GM23338 (cell line): ENCODE measurements at regions not wholly inside any gene's neighbourhood (a gene's known extent, or its start where the extent isn't known, plus 50 kb on each side); places are given as distances from the start of the nearest gene placed in this dataset.
A peak's percentile ranks its signal among the peaks of the same experiment; 100 is the strongest.

Experiments
- ATAC-seq: fragments of 200-7000 bp; cut with Tn5 transposase; 3 replicates; pipeline ENCODE4 v1.9.1; 2020
- DNase-seq: peaks from one replicate; pipeline ENCODE4 v3.0.0-alpha.2; 2015; ENCODE audit warnings: low spot score
- H2AFZ ChIP-seq: fragments of 200-600 bp; sonication (generic); 2 replicates; pipeline ENCODE4 v1.8.0; 2016; ENCODE audit warnings: antibody characterized with exemption, mild to moderate bottlenecking, moderate library complexity
- H3F3A ChIP-seq: fragments of 200-600 bp; sonication (generic); replicated peaks from 2 replicates; pipeline ENCODE4 v1.8.0; 2017; ENCODE audit warnings: antibody characterized with exemption, mixed run types, low read depth
- H3K27ac ChIP-seq: fragments of 200-600 bp; sonication (generic); 2 replicates; pipeline ENCODE4 v1.6.1; 2016; ENCODE audit warnings: low read depth
- H3K27me3 ChIP-seq: fragments of 200-600 bp; sonication (generic); 2 replicates; pipeline ENCODE4 v1.8.0; 2016; ENCODE audit warnings: mild to moderate bottlenecking, mixed run types, moderate library complexity; ENCODE audit not compliant: insufficient read depth
- H3K36me3 ChIP-seq: fragments of 200-600 bp; sonication (generic); 2 replicates; pipeline ENCODE4 v1.8.0; 2016; ENCODE audit warnings: mild to moderate bottlenecking; ENCODE audit not compliant: insufficient read depth
- H3K4me1 ChIP-seq: fragments of 200-600 bp; sonication (generic); 2 replicates; pipeline ENCODE4 v1.8.0; 2016; ENCODE audit warnings: mild to moderate bottlenecking, moderate library complexity; ENCODE audit not compliant: insufficient read depth
- H3K4me2 ChIP-seq: fragments of 200-600 bp; sonication (generic); 2 replicates; pipeline ENCODE4 v1.7.1; 2017; ENCODE audit warnings: mixed run types
- H3K4me3 ChIP-seq: fragments of 200-600 bp; sonication (generic); 2 replicates; pipeline ENCODE4 v1.6.1; 2016; ENCODE audit warnings: mixed run types
- H3K79me2 ChIP-seq: fragments of 200-600 bp; sonication (generic); replicated peaks from 2 replicates; pipeline ENCODE4 v1.8.0; 2017; ENCODE audit warnings: mild to moderate bottlenecking; ENCODE audit not compliant: insufficient read depth
- H3K9me2 ChIP-seq: fragments of 200-600 bp; sonication (generic); 2 replicates; pipeline ENCODE4 v1.8.0; 2017; ENCODE audit not compliant: insufficient read depth
- H4K20me1 ChIP-seq: fragments of 200-600 bp; sonication (generic); replicated peaks from 2 replicates; pipeline ENCODE4 v1.8.0; 2017; ENCODE audit warnings: mild to moderate bottlenecking; ENCODE audit not compliant: insufficient read depth
- H3K27ac Mint-ChIP-seq: 2 replicates; pipeline ENCODE4 v1.8.0; 2020; ENCODE audit warnings: inconsistent platforms, mild to moderate bottlenecking, moderate library complexity, mixed read lengths
- H3K27me3 Mint-ChIP-seq: 3 replicates; pipeline ENCODE4 v1.8.0; 2022; ENCODE audit warnings: low read depth, mild to moderate bottlenecking, moderate library complexity, mixed read lengths, inconsistent platforms; ENCODE audit not compliant: insufficient read depth, poor library complexity
- H3K36me3 Mint-ChIP-seq: 3 replicates; pipeline ENCODE4 v1.8.0; 2021; ENCODE audit warnings: low read depth, mild to moderate bottlenecking, inconsistent platforms, moderate library complexity, mixed read lengths
- H3K4me1 Mint-ChIP-seq: 3 replicates; pipeline ENCODE4 v1.8.0; 2020; ENCODE audit warnings: mild to moderate bottlenecking, inconsistent platforms, mixed read lengths
- H3K4me3 Mint-ChIP-seq: 3 replicates; pipeline ENCODE4 v1.8.0; 2021; ENCODE audit warnings: moderate library complexity, mild to moderate bottlenecking, inconsistent platforms, mixed read lengths
- H3K9me3 Mint-ChIP-seq: 3 replicates; pipeline ENCODE4 v1.8.0; 2020; ENCODE audit warnings: moderate library complexity, mild to moderate bottlenecking, inconsistent platforms, mixed read lengths
- NANOG ChIP-seq: IDR thresholded peaks from 2 replicates; pipeline ENCODE4 v1.6.1; 2016; ENCODE audit warnings: antibody characterized with exemption, borderline replicate concordance
- POLR2AphosphoS5 ChIP-seq: IDR thresholded peaks from 2 replicates; pipeline ENCODE4 v1.6.1; 2016; ENCODE audit warnings: antibody characterized with exemption, low read depth
- STAT1 ChIP-seq: IDR thresholded peaks from one replicate; pipeline ENCODE4 v1.6.1; 2016; ENCODE audit warnings: antibody characterized with exemption; ENCODE audit not compliant: unreplicated experiment
- ZNF114 ChIP-seq: fragments of 250-450 bp; sonication (Bioruptor Pico); IDR thresholded peaks from 2 replicates; pipeline ENCODE4 v1.5.0; 2020; ENCODE audit warnings: mild to moderate bottlenecking, moderate library complexity
- TF ChIP-seq, protein P1 (sequence below): IDR thresholded peaks from 2 replicates; pipeline ENCODE4 v1.6.1; 2016; ENCODE audit warnings: antibody characterized with exemption
- TF ChIP-seq, protein P2 (sequence below), 2 experiments: fragments of 200-600 bp in 1 of 2; sonication (generic) in 1 of 2; conservative IDR thresholded peaks; 2 replicates each; pipeline versions ENCODE4 v1.5.1 to v1.6.1; 2016 to 2017; ENCODE audit warnings: antibody characterized with exemption in 2 of 2, low read depth in 2 of 2, mild to moderate bottlenecking in 2 of 2, moderate library complexity in 1 of 2
- TF ChIP-seq, protein P3 (sequence below): fragments of 250-450 bp; sonication (Bioruptor Pico); IDR thresholded peaks from 2 replicates; pipeline ENCODE4 v1.5.0; 2020; ENCODE audit warnings: mild to moderate bottlenecking, moderate library complexity

DNA sequence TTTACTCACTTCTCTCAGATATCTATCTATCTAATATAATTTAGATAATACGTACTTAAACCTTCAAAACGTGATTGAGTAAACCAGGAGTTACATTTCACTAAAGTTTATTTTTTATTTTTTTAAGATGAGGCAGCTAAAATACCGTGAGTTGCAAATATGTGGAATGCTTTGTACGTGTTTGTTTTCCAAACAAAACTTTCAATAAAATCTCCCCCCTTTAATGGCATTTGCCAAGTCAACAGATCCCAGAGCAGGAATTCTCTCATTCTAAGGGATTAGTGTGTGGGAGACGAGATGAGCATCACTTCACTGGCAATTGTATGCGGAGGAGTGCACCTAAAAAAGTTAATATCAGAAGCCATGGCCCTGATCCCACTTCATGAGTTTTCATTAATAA is 53.7 kb upstream of the MAGI2 start (continued):
- no peak for TF ChIP-seq POLR2AphosphoS5
- TF ChIP-seq, protein P1, sequence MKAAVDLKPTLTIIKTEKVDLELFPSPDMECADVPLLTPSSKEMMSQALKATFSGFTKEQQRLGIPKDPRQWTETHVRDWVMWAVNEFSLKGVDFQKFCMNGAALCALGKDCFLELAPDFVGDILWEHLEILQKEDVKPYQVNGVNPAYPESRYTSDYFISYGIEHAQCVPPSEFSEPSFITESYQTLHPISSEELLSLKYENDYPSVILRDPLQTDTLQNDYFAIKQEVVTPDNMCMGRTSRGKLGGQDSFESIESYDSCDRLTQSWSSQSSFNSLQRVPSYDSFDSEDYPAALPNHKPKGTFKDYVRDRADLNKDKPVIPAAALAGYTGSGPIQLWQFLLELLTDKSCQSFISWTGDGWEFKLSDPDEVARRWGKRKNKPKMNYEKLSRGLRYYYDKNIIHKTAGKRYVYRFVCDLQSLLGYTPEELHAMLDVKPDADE = no peak
- TF ChIP-seq, protein P2, sequence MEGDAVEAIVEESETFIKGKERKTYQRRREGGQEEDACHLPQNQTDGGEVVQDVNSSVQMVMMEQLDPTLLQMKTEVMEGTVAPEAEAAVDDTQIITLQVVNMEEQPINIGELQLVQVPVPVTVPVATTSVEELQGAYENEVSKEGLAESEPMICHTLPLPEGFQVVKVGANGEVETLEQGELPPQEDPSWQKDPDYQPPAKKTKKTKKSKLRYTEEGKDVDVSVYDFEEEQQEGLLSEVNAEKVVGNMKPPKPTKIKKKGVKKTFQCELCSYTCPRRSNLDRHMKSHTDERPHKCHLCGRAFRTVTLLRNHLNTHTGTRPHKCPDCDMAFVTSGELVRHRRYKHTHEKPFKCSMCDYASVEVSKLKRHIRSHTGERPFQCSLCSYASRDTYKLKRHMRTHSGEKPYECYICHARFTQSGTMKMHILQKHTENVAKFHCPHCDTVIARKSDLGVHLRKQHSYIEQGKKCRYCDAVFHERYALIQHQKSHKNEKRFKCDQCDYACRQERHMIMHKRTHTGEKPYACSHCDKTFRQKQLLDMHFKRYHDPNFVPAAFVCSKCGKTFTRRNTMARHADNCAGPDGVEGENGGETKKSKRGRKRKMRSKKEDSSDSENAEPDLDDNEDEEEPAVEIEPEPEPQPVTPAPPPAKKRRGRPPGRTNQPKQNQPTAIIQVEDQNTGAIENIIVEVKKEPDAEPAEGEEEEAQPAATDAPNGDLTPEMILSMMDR (conservative IDR thresholded peaks at IDR 0.05; ENCODE audit: low read depth in 2 of 2) = no peak
- TF ChIP-seq, protein P3, sequence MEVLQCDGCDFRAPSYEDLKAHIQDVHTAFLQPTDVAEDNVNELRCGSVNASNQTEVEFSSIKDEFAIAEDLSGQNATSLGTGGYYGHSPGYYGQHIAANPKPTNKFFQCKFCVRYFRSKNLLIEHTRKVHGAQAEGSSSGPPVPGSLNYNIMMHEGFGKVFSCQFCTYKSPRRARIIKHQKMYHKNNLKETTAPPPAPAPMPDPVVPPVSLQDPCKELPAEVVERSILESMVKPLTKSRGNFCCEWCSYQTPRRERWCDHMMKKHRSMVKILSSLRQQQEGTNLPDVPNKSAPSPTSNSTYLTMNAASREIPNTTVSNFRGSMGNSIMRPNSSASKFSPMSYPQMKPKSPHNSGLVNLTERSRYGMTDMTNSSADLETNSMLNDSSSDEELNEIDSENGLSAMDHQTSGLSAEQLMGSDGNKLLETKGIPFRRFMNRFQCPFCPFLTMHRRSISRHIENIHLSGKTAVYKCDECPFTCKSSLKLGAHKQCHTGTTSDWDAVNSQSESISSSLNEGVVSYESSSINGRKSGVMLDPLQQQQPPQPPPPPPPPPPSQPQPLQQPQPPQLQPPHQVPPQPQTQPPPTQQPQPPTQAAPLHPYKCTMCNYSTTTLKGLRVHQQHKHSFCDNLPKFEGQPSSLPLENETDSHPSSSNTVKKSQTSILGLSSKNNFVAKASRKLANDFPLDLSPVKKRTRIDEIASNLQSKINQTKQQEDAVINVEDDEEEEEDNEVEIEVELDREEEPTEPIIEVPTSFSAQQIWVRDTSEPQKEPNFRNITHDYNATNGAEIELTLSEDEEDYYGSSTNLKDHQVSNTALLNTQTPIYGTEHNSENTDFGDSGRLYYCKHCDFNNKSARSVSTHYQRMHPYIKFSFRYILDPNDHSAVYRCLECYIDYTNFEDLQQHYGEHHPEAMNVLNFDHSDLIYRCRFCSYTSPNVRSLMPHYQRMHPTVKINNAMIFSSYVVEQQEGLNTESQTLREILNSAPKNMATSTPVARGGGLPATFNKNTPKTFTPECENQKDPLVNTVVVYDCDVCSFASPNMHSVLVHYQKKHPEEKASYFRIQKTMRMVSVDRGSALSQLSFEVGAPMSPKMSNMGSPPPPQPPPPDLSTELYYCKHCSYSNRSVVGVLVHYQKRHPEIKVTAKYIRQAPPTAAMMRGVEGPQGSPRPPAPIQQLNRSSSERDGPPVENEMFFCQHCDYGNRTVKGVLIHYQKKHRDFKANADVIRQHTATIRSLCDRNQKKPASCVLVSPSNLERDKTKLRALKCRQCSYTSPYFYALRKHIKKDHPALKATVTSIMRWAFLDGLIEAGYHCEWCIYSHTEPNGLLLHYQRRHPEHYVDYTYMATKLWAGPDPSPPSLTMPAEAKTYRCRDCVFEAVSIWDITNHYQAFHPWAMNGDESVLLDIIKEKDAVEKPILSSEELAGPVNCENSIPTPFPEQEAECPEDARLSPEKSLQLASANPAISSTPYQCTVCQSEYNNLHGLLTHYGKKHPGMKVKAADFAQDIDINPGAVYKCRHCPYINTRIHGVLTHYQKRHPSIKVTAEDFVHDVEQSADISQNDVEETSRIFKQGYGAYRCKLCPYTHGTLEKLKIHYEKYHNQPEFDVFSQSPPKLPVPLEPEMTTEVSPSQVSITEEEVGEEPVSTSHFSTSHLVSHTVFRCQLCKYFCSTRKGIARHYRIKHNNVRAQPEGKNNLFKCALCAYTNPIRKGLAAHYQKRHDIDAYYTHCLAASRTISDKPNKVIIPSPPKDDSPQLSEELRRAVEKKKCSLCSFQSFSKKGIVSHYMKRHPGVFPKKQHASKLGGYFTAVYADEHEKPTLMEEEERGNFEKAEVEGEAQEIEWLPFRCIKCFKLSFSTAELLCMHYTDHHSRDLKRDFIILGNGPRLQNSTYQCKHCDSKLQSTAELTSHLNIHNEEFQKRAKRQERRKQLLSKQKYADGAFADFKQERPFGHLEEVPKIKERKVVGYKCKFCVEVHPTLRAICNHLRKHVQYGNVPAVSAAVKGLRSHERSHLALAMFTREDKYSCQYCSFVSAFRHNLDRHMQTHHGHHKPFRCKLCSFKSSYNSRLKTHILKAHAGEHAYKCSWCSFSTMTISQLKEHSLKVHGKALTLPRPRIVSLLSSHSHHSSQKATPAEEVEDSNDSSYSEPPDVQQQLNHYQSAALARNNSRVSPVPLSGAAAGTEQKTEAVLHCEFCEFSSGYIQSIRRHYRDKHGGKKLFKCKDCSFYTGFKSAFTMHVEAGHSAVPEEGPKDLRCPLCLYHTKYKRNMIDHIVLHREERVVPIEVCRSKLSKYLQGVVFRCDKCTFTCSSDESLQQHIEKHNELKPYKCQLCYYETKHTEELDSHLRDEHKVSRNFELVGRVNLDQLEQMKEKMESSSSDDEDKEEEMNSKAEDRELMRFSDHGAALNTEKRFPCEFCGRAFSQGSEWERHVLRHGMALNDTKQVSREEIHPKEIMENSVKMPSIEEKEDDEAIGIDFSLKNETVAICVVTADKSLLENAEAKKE (CRISPR knock-in tag) = no peak

DNA sequence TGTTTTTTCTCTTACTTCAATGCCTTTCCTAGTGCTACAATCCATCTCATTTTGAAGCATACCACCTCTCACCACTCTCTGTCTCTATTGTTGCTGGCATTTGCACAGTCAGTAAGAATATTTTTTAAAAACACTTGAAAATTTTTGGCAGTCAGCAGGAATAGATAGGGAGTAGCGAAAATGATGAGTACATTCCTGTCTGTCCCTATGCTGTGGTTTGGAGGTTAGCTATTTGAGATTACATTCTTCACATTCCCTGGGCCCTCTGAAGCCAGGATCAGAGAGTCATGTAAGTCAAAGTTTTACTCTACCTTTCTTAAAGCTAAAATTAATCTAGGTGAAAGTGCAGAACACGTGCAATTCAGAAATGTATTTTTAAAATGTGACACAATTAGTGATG is 53.0 kb upstream of the MAGI2 start:
- H3K27ac ChIP-seq = no peak overlapping the region
- H3K4me2 ChIP-seq = no peak overlapping the region
- H3K9me3 Mint-ChIP-seq = no peaks in the 10 kb centered on the region
- no peaks in the 10 kb centered on the region for H3K79me2 ChIP-seq
- peaks cover 18% of the 10 kb centered on the region for H3K4me1 Mint-ChIP-seq
- H3K36me3 Mint-ChIP-seq = no peaks in the 10 kb centered on the region; the same call in 2 of the 3 replicates
- peak; percentile 74 for DNase-seq
- H2AFZ ChIP-seq = no peak overlapping the region
- H3K27me3 ChIP-seq = no peaks in the 10 kb centered on the region
- no peak overlapping the region for H3K4me3 ChIP-seq
- no peaks in the 10 kb centered on the region for H3F3A ChIP-seq
- no peaks in the 10 kb centered on the region for H3K9me2 ChIP-seq
- H3K36me3 ChIP-seq = no peaks in the 10 kb centered on the region
- H3K4me3 Mint-ChIP-seq = no peak overlapping the region
- H3K4me1 ChIP-seq = peaks cover 4% of the 10 kb centered on the region; the same call in 1 of the 2 replicates
- H3K27me3 Mint-ChIP-seq = no peaks in the 10 kb centered on the region
- no peak overlapping the region for H3K27ac Mint-ChIP-seq
- no peaks in the 10 kb centered on the region for H4K20me1 ChIP-seq
- peak; percentile 93 for ATAC-seq
- TF ChIP-seq, protein P3 (CRISPR knock-in tag) = no peak
- no peak for TF ChIP-seq STAT1
- TF ChIP-seq ZNF114 (CRISPR knock-in tag) = no peak
- no peak for TF ChIP-seq POLR2AphosphoS5
- no peak for TF ChIP-seq NANOG
